ENCODE measurements at regions not wholly inside any gene's neighbourhood (a gene's known extent, or its start where the extent isn't known, plus 50 kb on each side); places are given as distances from the start of the nearest gene placed in this dataset.

- no peak for TF ChIP-seq CTCF (IDR thresholded peaks at IDR 0.05; ENCODE audit: low read depth, low read length, missing input control)
- no peak for TF ChIP-seq REST (IDR thresholded peaks at IDR 0.05)
- TF ChIP-seq JUND (IDR thresholded peaks at IDR 0.05) = no peak
- no peak for TF ChIP-seq MAX (IDR thresholded peaks at IDR 0.05)
- no peak for TF ChIP-seq RAD21 (IDR thresholded peaks at IDR 0.05)
- no peak for TF ChIP-seq ATF3 (IDR thresholded peaks at IDR 0.05)
- TF ChIP-seq TAF1 (conservative IDR thresholded peaks at IDR 0.05) = no peak
- TF ChIP-seq YY1 (IDR thresholded peaks at IDR 0.05) = no peak
Measured at GRCh38 chr13:61965756-61966155, 550.1 kb upstream of the PCDH20 start.

Data from liver (tissue), 3 donors.